ENCODE measurements at regions not wholly inside any gene's neighbourhood (a gene's known extent, or its start where the extent isn't known, plus 50 kb on each side); places are given as distances from the start of the nearest gene placed in this dataset.

DNA sequence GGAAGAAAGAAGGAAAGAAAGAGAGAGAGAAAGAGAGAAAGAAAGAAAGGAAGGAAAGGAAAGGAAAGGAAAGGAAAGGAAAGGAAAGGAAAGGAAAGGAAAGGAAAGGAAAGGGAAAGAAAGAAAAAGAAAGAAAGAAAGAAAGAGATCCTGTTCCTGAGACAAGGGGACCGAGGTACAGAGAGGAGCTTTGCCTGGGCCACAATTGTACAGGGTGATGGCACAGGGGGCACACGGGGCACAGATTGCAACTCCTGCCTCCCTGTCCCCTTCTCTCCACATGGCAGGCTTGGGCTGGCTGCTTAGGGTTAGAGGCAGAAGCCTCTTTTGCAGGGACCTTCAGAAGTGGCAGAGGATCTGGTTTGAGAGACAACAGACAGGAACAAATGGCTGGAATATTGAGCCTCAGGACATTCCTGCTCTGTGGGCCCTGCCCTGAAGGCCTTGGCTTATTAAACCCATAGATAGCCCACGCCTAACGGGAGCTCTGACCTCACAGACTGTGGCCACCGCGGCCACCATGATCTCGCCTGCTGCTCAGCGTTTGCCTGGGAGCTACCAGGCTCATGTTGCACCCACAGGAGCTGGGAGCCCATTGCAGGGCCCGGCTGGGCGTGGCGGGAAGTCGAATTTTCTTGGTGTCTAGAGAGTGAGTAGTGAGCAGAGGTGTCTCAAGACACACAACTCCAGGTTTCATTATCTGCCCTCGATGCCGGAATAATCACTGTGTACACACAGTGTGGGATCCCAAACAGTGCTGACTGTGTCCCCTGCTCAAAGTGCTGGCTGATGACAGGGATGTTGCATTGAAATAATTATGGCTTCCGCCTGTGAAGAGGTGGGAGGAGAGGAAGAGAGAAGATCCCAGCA, 147.9 kb upstream of the NCOR2 start:
- TF ChIP-seq, protein P1, sequence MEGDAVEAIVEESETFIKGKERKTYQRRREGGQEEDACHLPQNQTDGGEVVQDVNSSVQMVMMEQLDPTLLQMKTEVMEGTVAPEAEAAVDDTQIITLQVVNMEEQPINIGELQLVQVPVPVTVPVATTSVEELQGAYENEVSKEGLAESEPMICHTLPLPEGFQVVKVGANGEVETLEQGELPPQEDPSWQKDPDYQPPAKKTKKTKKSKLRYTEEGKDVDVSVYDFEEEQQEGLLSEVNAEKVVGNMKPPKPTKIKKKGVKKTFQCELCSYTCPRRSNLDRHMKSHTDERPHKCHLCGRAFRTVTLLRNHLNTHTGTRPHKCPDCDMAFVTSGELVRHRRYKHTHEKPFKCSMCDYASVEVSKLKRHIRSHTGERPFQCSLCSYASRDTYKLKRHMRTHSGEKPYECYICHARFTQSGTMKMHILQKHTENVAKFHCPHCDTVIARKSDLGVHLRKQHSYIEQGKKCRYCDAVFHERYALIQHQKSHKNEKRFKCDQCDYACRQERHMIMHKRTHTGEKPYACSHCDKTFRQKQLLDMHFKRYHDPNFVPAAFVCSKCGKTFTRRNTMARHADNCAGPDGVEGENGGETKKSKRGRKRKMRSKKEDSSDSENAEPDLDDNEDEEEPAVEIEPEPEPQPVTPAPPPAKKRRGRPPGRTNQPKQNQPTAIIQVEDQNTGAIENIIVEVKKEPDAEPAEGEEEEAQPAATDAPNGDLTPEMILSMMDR (IDR thresholded peaks at IDR 0.05; ENCODE audit: low read depth, low read length), result no peak
- DNase-seq (ENCODE audit: extremely low read depth, low read depth), result no peak

DNA sequence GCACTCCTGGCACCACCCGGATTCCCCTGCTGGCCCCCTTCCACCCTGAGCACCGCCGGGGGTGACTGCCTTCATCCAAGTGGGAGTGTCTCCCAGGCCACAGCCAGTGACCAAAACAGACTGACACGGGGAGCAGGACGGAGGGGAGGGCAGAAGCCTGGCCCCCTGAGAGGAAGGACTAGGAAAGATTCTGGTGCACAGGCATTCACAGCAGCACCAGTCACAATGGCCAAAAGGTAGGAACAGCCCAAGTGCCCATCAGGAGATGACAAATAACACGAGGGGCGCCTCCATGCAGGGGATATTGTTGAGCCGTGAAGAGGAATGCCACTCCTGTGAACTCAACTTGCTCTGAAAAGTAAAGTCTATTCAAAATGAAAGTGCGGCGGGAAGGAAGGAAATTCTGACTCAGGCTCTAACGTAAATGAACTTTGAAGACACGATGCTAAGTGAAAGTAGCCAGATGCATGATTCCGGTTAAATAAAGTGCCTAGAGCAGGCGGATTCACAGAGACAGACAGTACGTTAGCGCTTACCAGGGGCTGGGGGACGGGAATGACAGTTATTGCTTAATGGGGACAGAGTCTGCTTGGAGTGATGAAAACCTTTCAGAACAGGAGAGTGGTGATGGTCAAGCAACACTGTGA, 146.1 kb upstream of the NCOR2 start:
- TF ChIP-seq, protein P1 (IDR thresholded peaks at IDR 0.05; ENCODE audit: low read depth, low read length), result no peak
- no peak for DNase-seq (ENCODE audit: extremely low read depth, low read depth)

DNA sequence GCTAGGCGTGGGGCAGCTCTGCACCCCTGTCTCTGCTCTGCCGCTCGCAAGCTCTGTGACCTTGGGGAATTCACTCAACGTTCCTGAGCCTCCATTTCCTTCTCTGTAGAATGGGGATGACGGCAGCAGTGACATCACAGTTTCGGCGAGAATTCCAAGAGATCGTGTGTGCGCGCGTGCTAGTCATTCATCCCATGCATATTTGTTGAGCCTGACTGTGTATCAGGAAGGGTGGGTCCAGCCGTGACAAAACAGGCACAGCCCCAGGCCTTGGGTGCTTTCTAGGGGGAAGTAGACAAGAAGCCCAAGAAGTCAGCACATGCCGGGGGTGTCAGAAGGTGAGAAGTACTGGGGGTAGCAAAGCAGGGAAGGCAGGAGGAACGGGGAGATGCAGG, 145.6 kb upstream of the NCOR2 start:
- DNase-seq (ENCODE audit: extremely low read depth, low read depth), result no peak

DNA sequence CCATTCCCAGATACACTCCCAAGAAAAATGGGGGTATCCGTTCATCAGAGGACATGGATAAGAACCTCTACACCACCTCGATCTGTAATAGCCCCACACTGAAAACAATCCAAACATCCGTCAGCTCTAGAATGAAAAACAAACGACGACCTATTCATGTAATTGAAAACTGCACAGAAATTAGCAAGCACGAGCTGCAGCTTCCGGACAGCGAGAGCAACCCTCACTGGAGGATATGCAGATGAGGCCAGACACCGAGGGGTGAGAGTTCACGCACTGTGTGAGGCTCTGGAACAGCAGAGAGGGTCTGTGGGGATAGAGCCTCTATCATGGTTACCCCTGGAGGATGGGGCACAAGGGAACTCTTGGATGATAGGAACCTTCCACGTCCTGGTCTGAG, 143.9 kb upstream of the NCOR2 start:
- DNase-seq (ENCODE audit: extremely low read depth, low read depth), result no peak
- TF ChIP-seq, protein P1 (IDR thresholded peaks at IDR 0.05; ENCODE audit: low read depth, low read length), result no peak

More for the DNA sequence above, 145.6 kb upstream of the NCOR2 start:
- TF ChIP-seq, protein P1 (IDR thresholded peaks at IDR 0.05; ENCODE audit: low read depth, low read length), result no peak

DNA sequence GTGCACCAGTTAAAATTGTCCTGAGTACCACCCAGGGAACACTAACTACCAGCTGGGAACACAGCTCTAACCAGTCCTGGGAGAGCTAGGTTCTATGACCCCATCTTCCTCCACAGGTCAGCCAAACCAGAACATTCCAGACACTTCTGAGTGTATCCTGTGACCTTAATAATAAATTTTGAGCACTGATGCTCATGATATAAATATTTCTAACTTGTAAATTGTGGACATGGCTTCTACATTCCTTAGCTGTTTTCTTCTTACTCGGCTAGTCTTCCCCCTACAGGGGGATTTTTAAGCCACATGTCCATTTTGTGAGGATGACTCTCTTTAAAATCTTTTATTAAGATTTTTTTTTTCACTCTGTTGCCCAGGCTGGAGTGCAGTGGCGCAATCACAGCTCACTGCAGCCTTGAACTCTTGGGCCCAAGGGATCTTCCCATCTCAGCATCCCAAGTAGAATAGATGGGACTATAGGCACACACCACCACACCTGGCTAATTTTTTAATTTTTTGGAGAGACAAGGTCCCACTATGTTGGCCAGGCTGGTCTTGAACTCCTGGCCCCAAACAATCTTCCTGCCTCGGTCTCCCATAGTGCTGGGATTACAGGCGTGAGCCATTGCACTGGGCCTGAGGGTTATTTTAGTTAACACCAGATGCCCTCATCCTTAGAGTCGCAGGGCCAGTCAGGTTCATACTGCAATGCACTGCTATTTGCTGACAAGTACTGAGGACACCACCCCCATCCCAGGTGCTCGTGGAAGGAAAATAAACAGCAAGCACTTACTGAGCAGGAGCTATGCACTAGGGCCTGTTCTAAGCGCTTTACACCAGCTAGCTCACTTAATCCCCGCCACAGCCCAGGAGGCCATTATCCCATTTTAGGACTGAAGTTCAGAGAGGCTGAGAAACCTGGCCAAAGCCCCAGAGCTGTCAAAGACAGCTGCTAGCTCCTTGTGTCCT, 142.6 kb upstream of the NCOR2 start:
- TF ChIP-seq, protein P1 (IDR thresholded peaks at IDR 0.05; ENCODE audit: low read depth, low read length), result peak; percentile 40
- no peak for DNase-seq (ENCODE audit: extremely low read depth, low read depth)

DNA sequence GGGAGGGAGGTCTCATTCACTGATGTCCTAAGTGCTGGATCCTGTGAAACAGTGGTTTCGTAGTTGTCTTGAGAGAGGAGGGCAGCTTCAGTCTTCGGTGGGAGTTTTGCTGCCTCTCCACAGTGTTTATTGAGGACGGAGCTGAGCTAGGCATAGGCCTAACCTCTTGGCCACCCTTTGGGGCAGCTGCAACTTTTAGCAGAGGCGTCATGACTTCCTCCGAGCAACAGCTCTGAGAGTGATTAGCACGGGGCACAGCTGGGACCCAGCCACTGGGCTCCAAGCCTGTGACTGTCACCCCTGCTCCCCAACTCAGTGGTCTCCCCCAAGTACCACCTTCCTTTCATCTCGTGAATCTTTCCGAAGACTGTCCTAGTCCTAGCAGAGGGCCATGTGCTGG, 139.9 kb upstream of the NCOR2 start:
- TF ChIP-seq, protein P1 (IDR thresholded peaks at IDR 0.05; ENCODE audit: low read depth, low read length), result no peak

More for the DNA sequence above, 139.9 kb upstream of the NCOR2 start:
- no peak for DNase-seq (ENCODE audit: extremely low read depth, low read depth)
